AG04449 (cell line): ENCODE measurements at regions not wholly inside any gene's neighbourhood (a gene's known extent, or its start where the extent isn't known, plus 50 kb on each side); places are given as distances from the start of the nearest gene placed in this dataset.

ENCODE experiments used
- CTCF ChIA-PET: fragments of 350-600 bp; formaldehyde crosslinking; extraction: SDS; loops from one replicate; lab custom pipeline; 2021; ENCODE audit warnings: antibody characterized with exemption; lab: Yijun Ruan, JAX
- POLR2A ChIA-PET: fragments of 400-600, 350-600 bp; formaldehyde crosslinking; extraction: SDS; loops from one replicate; lab custom pipeline; 2020; ENCODE audit warnings: antibody characterized with exemption, inconsistent platforms; lab: Yijun Ruan, JAX
- DNase-seq: peaks from one replicate; pipeline ENCODE4 v3.0.0-alpha.2; 2010; ENCODE audit warnings: low read depth, low spot score
- H3K4me3 ChIP-seq: 2 replicates; pipeline ENCODE4 v1.5.1; 2011; ENCODE audit warnings: low read depth, mild to moderate bottlenecking, control low read depth, low read length
- CTCF ChIP-seq: IDR thresholded peaks from one replicate; pipeline ENCODE4 v1.5.1; 2011; ENCODE audit warnings: mild to moderate bottlenecking, moderate library complexity, low read length, control low read depth, inconsistent platforms; ENCODE audit not compliant: insufficient read depth; ENCODE audit errors: missing control alignments

GRCh38 chr4:110675426-110675825 lies 52.5 kb upstream of the PITX2 start:
- CTCF ChIA-PET: interaction anchor here (1.3 kb wide), 1 partner anchor 8 kb away, joined by 3 read pairs; no protein-coding TSS in a partner anchor
- DNase-seq: no peak

GRCh38 chr4:110676241-110676640 lies 53.4 kb upstream of the PITX2 start:
- no peak for TF ChIP-seq CTCF
- CTCF ChIA-PET: interaction anchor here (1.3 kb wide), 1 partner anchor 9 kb away, joined by 3 read pairs; no protein-coding TSS in a partner anchor
- DNase-seq: no peak
- POLR2A ChIA-PET: no interaction called here
- H3K4me3 ChIP-seq: no peak overlapping the region

More at GRCh38 chr4:110675426-110675825, 52.5 kb upstream of the PITX2 start:
- H3K4me3 ChIP-seq: no peak overlapping the region
- POLR2A ChIA-PET: no interaction called here
- no peak for TF ChIP-seq CTCF

- ChIA-PET CTCF (no interaction called here), POLR2A (no interaction called here)
- no peak for TF ChIP-seq CTCF
These were observed 55.8 kb upstream of the PITX2 start for GRCh38 chr4:110678517-110679227.

GRCh38 chr4:110680265-110680664 lies 57.4 kb upstream of the PITX2 start:
- no peak overlapping the region for H3K4me3 ChIP-seq
- no peak for DNase-seq
- ChIA-PET POLR2A (no interaction called here), CTCF (no interaction called here)
- no peak for TF ChIP-seq CTCF

More at GRCh38 chr4:110678517-110679227, 55.8 kb upstream of the PITX2 start:
- DNase-seq: no peak
- H3K4me3 ChIP-seq: no peak overlapping the region

- CTCF ChIA-PET: no interaction called here
- POLR2A ChIA-PET: no interaction called here
- H3K4me3 ChIP-seq: no peak overlapping the region
- no peak for TF ChIP-seq CTCF
- DNase-seq: no peak
These were observed 58.5 kb upstream of the PITX2 start for GRCh38 chr4:110681381-110681780.

GRCh38 chr4:110682311-110682710 lies 59.4 kb upstream of the PITX2 start:
- H3K4me3 ChIP-seq: no peak overlapping the region
- DNase-seq: no peak
- ChIA-PET CTCF (no interaction called here), POLR2A (interaction anchor here (0.6 kb wide), 1 partner anchor 897 kb away, joined by 3 read pairs; no protein-coding TSS in a partner anchor)
- no peak for TF ChIP-seq CTCF
